DMS79 treated with DMSO at 0.1 percent for 48 hours (cell line): ENCODE measurements at regions not wholly inside any gene's neighbourhood (a gene's known extent, or its start where the extent isn't known, plus 50 kb on each side); places are given as distances from the start of the nearest gene placed in this dataset.
A peak's percentile ranks its signal among the peaks of the same experiment; 100 is the strongest.

ENCODE experiments used
- DNase-seq: peaks from one replicate; lab custom pipeline; 2025; lab: John Stamatoyannopoulos, UW

GRCh38 chr7:134391223-134391622 is 67.7 kb downstream of the AKR1B1 start:
- DNase-seq = no peak

GRCh38 chr7:134388336-134389019 is 70.4 kb downstream of the AKR1B1 start:
- DNase-seq = no peak

- DNase-seq = no peak
Observed at GRCh38 chr7:134378562-134378961, 61.8 kb upstream of the SLC35B4 start.

- no peak for DNase-seq
Observed at GRCh38 chr7:134376693-134377092, 60.0 kb upstream of the SLC35B4 start.

- no peak for DNase-seq
Observed at GRCh38 chr7:134375206-134375605, 58.5 kb upstream of the SLC35B4 start.

GRCh38 chr7:134374791-134375190 is 58.1 kb upstream of the SLC35B4 start:
- no peak for DNase-seq

GRCh38 chr7:134374291-134374690 is 57.6 kb upstream of the SLC35B4 start:
- DNase-seq = no peak

- no peak for DNase-seq
Observed at GRCh38 chr7:134372858-134373257, 56.1 kb upstream of the SLC35B4 start.

GRCh38 chr7:134371971-134372370 is 55.2 kb upstream of the SLC35B4 start:
- DNase-seq = no peak

GRCh38 chr7:134371536-134371935 is 54.8 kb upstream of the SLC35B4 start:
- DNase-seq = peak; percentile 38

- DNase-seq = no peak
Observed at GRCh38 chr7:134370135-134370534, 53.4 kb upstream of the SLC35B4 start.

GRCh38 chr7:134368851-134369544 is 52.3 kb upstream of the SLC35B4 start:
- DNase-seq = peak; percentile 46

- no peak for DNase-seq
Observed at GRCh38 chr7:134367956-134368749, 51.4 kb upstream of the SLC35B4 start.
